ENCODE measurements at regions not wholly inside any gene's neighbourhood (a gene's known extent, or its start where the extent isn't known, plus 50 kb on each side); places are given as distances from the start of the nearest gene placed in this dataset.

- Histone ChIP-seq H2AFZ (ENCODE audit: low read length) (no peak overlapping the region), H3K27ac (ENCODE audit: insufficient read depth, low read length) (no peak overlapping the region), H3K36me3 (ENCODE audit: control insufficient read depth, insufficient read depth, low read length) (no peaks in the 10 kb centered on the region), H3K9ac (ENCODE audit: insufficient read depth, low read length) (no peak overlapping the region), H3K4me3 (replicated peaks in 1 of 4; ENCODE audit: control extremely low read depth in 1 of 4, insufficient read depth in 1 of 4, low read depth in 3 of 4, low read length in 4 of 4) (peak overlapping the region in 1 of 4 experiments; percentile 31), H4K20me1 (ENCODE audit: control insufficient read depth, extremely low read depth, insufficient read depth, low read length) (no peaks in the 10 kb centered on the region), H3K4me1 (ENCODE audit: control insufficient read depth, extremely low read depth, insufficient read depth, low read length) (no peaks in the 10 kb centered on the region), H3K4me2 (ENCODE audit: extremely low read depth, insufficient read depth, low read length) (no peak overlapping the region), H3K27me3 (ENCODE audit: control insufficient read depth, insufficient read depth, low read length) (no peaks in the 10 kb centered on the region), H3K79me2 (ENCODE audit: control insufficient read depth, insufficient read depth, low read length) (no peaks in the 10 kb centered on the region), H3K9me3 (ENCODE audit: control insufficient read depth, insufficient read depth, low read depth, low read length) (no peaks in the 10 kb centered on the region)
- TF ChIP-seq CTCF (conservative IDR thresholded peaks at IDR 0.05 in 1 of 2, IDR thresholded peaks at IDR 0.05 in 1 of 2; ENCODE audit: low read depth in 1 of 2, low read length in 2 of 2) (no peak), EZH2 (IDR thresholded peaks at IDR 0.05; ENCODE audit: low read length, missing control alignments) (no peak)
- DNase-seq (ENCODE audit: low read depth in 2 of 2) = no peak
Observed at GRCh38 chr13:104967376-104967775, 1568.1 kb downstream of the EFNB2 start.

- Histone ChIP-seq H3K36me3 (ENCODE audit: control insufficient read depth, insufficient read depth, low read length) (no peaks in the 10 kb centered on the region), H3K4me2 (ENCODE audit: extremely low read depth, insufficient read depth, low read length) (no peak overlapping the region), H3K4me3 (replicated peaks in 1 of 4; ENCODE audit: control extremely low read depth in 1 of 4, insufficient read depth in 1 of 4, low read depth in 3 of 4, low read length in 4 of 4) (no peak overlapping the region), H3K9ac (ENCODE audit: insufficient read depth, low read length) (no peak overlapping the region), H3K79me2 (ENCODE audit: control insufficient read depth, insufficient read depth, low read length) (no peaks in the 10 kb centered on the region), H3K27ac (ENCODE audit: insufficient read depth, low read length) (no peak overlapping the region), H3K4me1 (ENCODE audit: control insufficient read depth, extremely low read depth, insufficient read depth, low read length) (no peaks in the 10 kb centered on the region), H2AFZ (ENCODE audit: low read length) (no peak overlapping the region), H3K9me3 (ENCODE audit: control insufficient read depth, insufficient read depth, low read depth, low read length) (no peaks in the 10 kb centered on the region), H3K27me3 (ENCODE audit: control insufficient read depth, insufficient read depth, low read length) (no peaks in the 10 kb centered on the region), H4K20me1 (ENCODE audit: control insufficient read depth, extremely low read depth, insufficient read depth, low read length) (no peaks in the 10 kb centered on the region)
- no peak for DNase-seq (ENCODE audit: low read depth in 2 of 2)
- TF ChIP-seq CTCF (conservative IDR thresholded peaks at IDR 0.05 in 1 of 2, IDR thresholded peaks at IDR 0.05 in 1 of 2; ENCODE audit: low read depth in 1 of 2, low read length in 2 of 2) (no peak), EZH2 (IDR thresholded peaks at IDR 0.05; ENCODE audit: low read length, missing control alignments) (no peak)
Observed at GRCh38 chr13:104962411-104962810, 1573.1 kb downstream of the EFNB2 start.

- Histone ChIP-seq H3K9ac (ENCODE audit: insufficient read depth, low read length) (no peak overlapping the region), H3K27me3 (ENCODE audit: control insufficient read depth, insufficient read depth, low read length) (no peaks in the 10 kb centered on the region), H3K4me1 (ENCODE audit: control insufficient read depth, extremely low read depth, insufficient read depth, low read length) (no peaks in the 10 kb centered on the region), H3K27ac (ENCODE audit: insufficient read depth, low read length) (no peak overlapping the region), H2AFZ (ENCODE audit: low read length) (no peak overlapping the region), H4K20me1 (ENCODE audit: control insufficient read depth, extremely low read depth, insufficient read depth, low read length) (no peaks in the 10 kb centered on the region), H3K9me3 (ENCODE audit: control insufficient read depth, insufficient read depth, low read depth, low read length) (no peaks in the 10 kb centered on the region), H3K4me2 (ENCODE audit: extremely low read depth, insufficient read depth, low read length) (no peak overlapping the region), H3K79me2 (ENCODE audit: control insufficient read depth, insufficient read depth, low read length) (no peaks in the 10 kb centered on the region), H3K4me3 (replicated peaks in 1 of 4; ENCODE audit: control extremely low read depth in 1 of 4, insufficient read depth in 1 of 4, low read depth in 3 of 4, low read length in 4 of 4) (no peak overlapping the region), H3K36me3 (ENCODE audit: control insufficient read depth, insufficient read depth, low read length) (no peaks in the 10 kb centered on the region)
- no peak for TF ChIP-seq EZH2 (IDR thresholded peaks at IDR 0.05; ENCODE audit: low read length, missing control alignments)
- TF ChIP-seq CTCF (conservative IDR thresholded peaks at IDR 0.05 in 1 of 2, IDR thresholded peaks at IDR 0.05 in 1 of 2; ENCODE audit: low read depth in 1 of 2, low read length in 2 of 2) = no peak
- no peak for DNase-seq (ENCODE audit: low read depth in 2 of 2)
Observed at GRCh38 chr13:104961246-104961645, 1574.2 kb downstream of the EFNB2 start.
